Amniotic stem cell (primary cell): ENCODE measurements at regions not wholly inside any gene's neighbourhood (a gene's known extent, or its start where the extent isn't known, plus 50 kb on each side); places are given as distances from the start of the nearest gene placed in this dataset.

ENCODE experiments used
- DNase-seq: peaks from one replicate; lab custom pipeline; 2025; lab: John Stamatoyannopoulos, UW

DNA sequence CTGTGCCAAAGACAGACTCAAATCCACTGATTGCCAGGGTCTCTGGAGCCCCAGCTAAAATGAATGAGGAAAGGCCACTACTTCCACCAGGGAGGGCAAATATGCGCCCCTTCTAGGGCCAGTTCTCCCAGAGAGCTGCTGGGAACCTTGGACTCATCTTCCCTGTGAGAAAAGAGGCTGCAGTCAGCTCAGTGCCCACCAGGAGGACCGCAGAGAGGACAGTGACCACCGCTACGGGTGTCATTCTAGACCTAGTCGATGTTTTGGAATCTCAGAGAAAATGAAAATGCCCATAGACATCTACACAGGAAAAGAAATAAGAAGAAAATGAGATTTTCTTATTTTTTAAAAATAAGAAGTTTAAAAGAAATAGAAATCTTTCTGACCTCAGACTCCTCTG lies 235.1 kb downstream of the UQCRFS1 start:
- no peak for DNase-seq

GRCh38 chr19:28972058-28972852 lies 240.7 kb downstream of the UQCRFS1 start:
- no peak for DNase-seq

- DNase-seq: no peak
Observed at GRCh38 chr19:28971513-28971912, 241.4 kb downstream of the UQCRFS1 start.

- no peak for DNase-seq
Observed at GRCh38 chr19:28971049-28971448, 241.9 kb downstream of the UQCRFS1 start.

DNA sequence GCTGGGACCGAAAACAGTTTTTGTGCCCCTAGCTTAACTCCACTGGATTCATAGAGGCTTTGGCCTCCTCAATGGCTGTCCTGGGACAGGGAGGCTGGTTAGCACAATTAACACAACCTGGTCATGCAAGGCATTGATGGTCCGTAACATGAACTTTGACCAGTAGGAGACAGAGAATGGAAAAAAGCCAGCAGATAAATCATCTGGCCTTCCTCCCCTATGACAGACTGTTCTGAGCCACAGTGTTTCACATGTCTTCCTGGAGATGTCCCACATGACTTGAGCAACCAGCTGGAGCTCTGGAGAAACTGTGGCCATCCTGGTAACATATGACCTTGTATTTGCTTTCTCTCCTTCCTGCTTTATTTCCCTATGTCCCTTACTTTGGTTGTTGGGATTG lies 244.2 kb downstream of the UQCRFS1 start:
- no peak for DNase-seq

DNA sequence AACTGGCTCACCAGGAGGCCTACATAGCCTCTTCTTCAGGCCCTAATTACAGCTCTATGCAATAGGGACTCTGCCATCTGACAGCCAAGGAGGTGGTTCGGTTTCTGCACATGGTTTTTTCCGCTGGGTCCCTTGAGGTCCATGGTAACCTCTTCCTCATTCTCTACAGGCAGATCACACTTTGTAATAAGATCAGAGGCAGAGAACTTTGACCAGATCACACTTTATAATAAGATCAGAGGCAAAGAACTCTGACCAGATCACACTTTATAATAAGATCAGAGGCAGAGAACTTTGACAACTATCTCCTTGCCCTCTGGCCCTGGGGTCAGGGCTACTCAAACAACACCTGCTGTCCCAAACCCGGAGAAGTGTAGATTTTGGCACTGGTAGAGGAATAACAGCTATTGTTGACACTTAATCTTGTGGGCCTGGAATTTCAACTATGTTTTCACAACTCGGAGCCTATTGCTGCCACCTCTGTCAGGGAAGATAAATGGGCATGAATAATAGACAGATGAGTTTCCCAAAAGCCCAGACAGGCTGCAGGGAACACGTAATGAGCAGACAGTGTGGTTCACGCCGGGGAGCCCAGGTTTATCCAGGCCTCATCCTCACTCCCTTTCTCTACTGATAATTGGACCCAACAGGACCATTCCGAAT lies 246.1 kb downstream of the UQCRFS1 start:
- DNase-seq: no peak

- no peak for DNase-seq
Observed at GRCh38 chr19:28964500-28964899, 248.5 kb downstream of the UQCRFS1 start.

DNA sequence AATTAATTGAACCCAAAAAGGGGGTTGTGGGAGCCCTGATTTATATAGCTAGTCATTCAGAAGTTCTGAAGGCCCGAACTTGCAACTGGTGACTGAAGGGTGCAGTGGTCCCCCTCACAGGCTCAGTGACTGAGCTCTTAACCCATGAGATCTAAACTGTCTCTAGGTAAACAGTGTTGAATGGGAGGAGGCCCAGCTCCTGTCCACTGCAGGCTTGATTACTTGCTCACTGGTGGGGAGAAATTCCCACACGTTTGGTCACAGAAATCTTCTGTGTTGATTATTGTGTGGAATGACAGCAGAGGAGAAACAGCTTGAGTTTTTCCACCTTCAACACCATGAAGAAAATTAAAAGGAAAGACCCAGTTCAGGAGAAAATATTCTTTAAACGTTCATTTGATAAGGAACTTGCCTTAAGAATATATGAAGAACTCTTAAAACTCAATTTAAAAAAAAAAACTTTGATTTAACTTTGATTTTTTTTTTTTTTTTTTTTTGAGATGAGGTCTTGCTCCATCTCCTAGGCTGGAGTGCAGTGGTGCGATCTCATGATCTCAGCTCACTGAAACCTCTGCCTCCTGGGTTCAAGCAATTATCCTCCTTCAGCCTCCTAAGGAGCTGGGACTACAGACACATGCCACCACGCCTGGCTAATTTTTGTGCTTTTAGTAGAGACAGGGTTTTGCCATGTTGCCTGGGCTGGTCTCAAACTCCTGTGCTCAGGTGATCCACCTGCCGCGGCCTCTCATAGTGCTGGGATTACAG lies 249.3 kb downstream of the UQCRFS1 start:
- no peak for DNase-seq

- DNase-seq: no peak
Observed at GRCh38 chr19:28961772-28962500, 251.0 kb downstream of the UQCRFS1 start.

GRCh38 chr19:28960986-28961705 lies 251.8 kb downstream of the UQCRFS1 start:
- no peak for DNase-seq

DNA sequence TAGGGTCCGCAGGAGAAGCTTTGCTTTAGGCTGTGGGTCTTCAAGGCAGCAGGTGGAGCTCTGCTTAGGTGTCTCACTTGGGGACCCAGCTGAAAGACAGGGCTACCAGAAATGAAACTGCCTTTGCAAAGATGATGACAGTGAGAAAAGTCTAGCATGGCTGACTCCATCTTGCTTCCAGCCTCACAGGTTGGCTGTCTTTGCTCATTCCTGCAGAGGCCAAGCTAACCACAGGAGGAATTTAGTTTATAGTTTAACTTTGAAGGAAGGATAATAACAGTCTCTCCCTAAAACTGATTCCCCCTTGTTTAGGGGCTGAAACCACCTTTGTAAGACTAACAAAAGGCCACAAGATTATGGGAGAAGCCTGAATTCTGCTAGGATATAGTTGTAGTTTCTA lies 252.4 kb downstream of the UQCRFS1 start:
- no peak for DNase-seq

DNA sequence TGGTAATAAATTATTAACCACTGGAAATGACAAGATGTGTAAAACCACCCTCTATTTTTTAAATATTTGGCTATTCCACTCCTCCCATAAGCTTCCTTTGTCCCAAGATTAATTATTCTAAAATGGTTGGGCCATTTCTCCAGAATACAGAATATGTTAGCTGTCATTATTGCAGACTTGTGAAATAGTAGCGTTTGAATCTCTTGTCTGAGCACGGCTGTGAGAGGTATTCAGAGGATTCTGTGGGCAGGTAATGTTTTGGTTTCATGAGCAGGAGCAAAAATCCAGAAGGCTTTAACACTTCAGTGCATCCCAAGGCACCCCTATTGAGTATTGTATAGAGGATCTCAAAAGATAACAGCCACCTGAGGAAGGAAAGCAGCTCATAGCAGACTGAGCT lies 256.0 kb downstream of the UQCRFS1 start:
- no peak for DNase-seq

DNA sequence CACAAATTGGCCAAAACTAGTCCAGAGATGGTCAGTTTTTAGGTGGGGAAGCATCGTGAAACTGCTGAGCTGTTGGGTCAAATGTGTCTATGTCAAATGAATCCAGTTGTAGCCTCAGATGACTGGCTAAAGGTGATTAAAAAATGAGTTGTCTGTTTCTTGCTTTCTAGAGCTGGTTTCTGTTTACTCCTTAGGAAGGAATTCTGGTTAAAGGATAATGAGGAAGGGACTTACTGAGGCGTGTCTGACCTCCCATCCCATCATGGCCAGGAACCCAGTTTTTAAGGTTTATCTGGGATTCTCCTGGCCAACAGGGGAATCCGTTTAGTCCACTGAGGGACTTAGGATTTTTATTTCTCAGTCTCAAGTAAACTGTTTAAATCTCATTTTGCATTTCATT lies 256.5 kb downstream of the UQCRFS1 start:
- DNase-seq: no peak

- no peak for DNase-seq
Observed at GRCh38 chr19:28949535-28949934, 263.4 kb downstream of the UQCRFS1 start.

DNA sequence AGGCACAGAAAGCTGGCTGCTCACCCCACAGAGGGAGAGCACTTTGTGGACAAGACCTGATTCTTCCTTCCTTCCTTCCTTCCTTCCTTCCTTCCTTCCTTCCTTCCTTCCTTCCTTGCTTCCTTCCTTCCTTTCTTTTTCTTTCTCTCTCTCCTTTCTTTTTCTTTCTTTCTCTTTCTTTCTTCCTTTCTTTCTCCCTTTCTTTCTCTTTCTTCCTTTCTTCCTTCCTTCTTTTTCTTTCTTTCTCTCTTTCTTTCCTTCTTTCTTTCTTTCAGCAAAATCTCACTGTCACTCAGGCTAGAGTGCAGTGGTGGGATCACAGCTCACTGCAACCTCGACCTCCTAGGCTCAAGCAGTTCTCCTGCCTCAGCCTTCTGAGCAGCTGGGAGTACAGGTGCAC lies 263.9 kb downstream of the UQCRFS1 start:
- no peak for DNase-seq

DNA sequence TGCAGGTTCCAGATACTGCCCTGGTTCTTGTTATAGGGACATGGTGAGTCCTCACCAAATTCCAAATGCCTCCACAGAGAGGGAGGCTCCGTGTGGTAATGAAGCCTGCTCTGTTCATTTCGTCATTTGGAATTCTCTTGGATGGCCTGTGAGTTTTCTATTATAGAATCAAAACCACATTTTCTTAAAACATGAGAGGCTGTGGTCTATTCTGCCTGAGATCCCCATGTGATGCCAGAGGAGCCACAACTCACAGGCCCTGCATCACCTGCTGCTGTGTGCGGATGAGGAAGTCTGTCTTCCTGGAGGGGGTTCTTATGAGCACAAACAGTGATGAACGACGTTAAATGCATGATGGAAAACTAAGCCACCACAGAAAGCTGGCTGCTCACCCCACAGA lies 264.4 kb downstream of the UQCRFS1 start:
- no peak for DNase-seq

- no peak for DNase-seq
Observed at GRCh38 chr19:28948026-28948425, 264.9 kb downstream of the UQCRFS1 start.

- DNase-seq: no peak
Observed at GRCh38 chr19:28943651-28944050, 269.3 kb downstream of the UQCRFS1 start.

DNA sequence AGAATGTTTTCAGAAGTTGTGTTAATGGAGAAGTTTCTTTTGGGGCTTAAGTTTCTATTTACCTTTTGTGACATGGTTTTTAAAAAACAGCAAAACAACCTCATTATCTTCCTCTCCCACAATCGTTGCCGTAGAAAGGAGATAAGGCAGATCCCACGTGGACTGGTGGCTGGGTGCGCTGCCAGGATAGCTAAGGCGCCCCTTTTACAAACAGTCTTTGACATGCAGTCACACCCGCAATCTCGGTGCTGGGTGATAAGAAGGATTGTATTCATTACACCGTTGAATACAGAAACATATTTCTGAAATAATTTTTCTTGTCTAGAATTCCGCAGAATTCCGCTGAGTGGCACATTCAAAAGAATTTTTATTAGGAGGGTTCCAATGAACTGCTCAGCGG lies 271.1 kb downstream of the UQCRFS1 start:
- no peak for DNase-seq

- DNase-seq: no peak
Observed at GRCh38 chr19:28940751-28941500, 272.0 kb downstream of the UQCRFS1 start.

DNA sequence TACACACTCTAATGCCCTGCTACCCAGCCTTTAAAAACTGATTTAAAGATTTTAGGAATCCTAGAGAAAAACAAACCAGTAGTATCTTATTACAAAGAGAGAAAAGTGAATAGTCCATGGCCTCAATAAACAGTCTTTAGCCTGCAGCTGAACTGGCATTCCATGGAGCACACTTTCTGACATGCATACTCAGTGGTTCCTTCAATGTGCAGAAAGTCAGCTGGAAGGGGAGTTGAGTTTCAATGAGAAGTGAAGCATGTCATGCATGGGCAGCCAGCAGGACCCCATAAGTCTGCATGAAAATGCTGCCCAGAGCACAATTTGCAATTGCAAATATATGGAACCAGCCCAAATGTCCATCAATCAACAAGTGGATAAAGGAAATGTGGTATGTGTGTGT lies 273.7 kb downstream of the UQCRFS1 start:
- DNase-seq: no peak
